ENCODE measurements at regions not wholly inside any gene's neighbourhood (a gene's known extent, or its start where the extent isn't known, plus 50 kb on each side); places are given as distances from the start of the nearest gene placed in this dataset.
A peak's percentile ranks its signal among the peaks of the same experiment; 100 is the strongest.

- peak; percentile 12 for DNase-seq (ENCODE audit: low read depth, low spot score)
- Mint-ChIP-seq H3K4me1 (peaks cover 21% of the 10 kb centered on the region), H3K36me3 (ENCODE audit: low read depth) (no peaks in the 10 kb centered on the region), H3K27me3 (ENCODE audit: low read depth) (peaks cover 3% of the 10 kb centered on the region), H3K27ac (ENCODE audit: unreplicated experiment) (no peak overlapping the region), H3K4me3 (no peak overlapping the region), H3K9me3 (no peaks in the 10 kb centered on the region)
- TF ChIP-seq CTCF (conservative IDR thresholded peaks at IDR 0.05), result no peak
Observed at GRCh38 chr11:121929581-121929980, 186.4 kb downstream of the BLID start.

GRCh38 chr11:121928597-121929580 is 187.1 kb downstream of the BLID start:
- H3K4me1 Mint-ChIP-seq, result peaks cover 21% of the 10 kb centered on the region
- peaks cover 3% of the 10 kb centered on the region for H3K27me3 Mint-ChIP-seq (ENCODE audit: low read depth)
- H3K36me3 Mint-ChIP-seq (ENCODE audit: low read depth), result no peaks in the 10 kb centered on the region
- no peaks in the 10 kb centered on the region for H3K9me3 Mint-ChIP-seq
- H3K4me3 Mint-ChIP-seq, result no peak overlapping the region
- DNase-seq (ENCODE audit: low read depth, low spot score), result peak; percentile 26
- no peak for TF ChIP-seq CTCF (conservative IDR thresholded peaks at IDR 0.05)
- no peak overlapping the region for H3K27ac Mint-ChIP-seq (ENCODE audit: unreplicated experiment)

GRCh38 chr11:121927789-121928188 is 188.2 kb downstream of the BLID start:
- Mint-ChIP-seq H3K27me3 (ENCODE audit: low read depth) (peaks cover 3% of the 10 kb centered on the region), H3K4me1 (peaks cover 20% of the 10 kb centered on the region), H3K27ac (ENCODE audit: unreplicated experiment) (no peak overlapping the region), H3K4me3 (no peak overlapping the region), H3K9me3 (no peaks in the 10 kb centered on the region), H3K36me3 (ENCODE audit: low read depth) (no peaks in the 10 kb centered on the region)
- no peak for DNase-seq (ENCODE audit: low read depth, low spot score)
- no peak for TF ChIP-seq CTCF (conservative IDR thresholded peaks at IDR 0.05)

GRCh38 chr11:121927097-121927785 is 188.8 kb downstream of the BLID start:
- Mint-ChIP-seq H3K9me3 (no peaks in the 10 kb centered on the region), H3K27me3 (ENCODE audit: low read depth) (peaks cover 3% of the 10 kb centered on the region), H3K27ac (ENCODE audit: unreplicated experiment) (no peak overlapping the region), H3K36me3 (ENCODE audit: low read depth) (no peaks in the 10 kb centered on the region), H3K4me3 (no peak overlapping the region), H3K4me1 (peaks cover 15% of the 10 kb centered on the region)
- no peak for TF ChIP-seq CTCF (conservative IDR thresholded peaks at IDR 0.05)
- no peak for DNase-seq (ENCODE audit: low read depth, low spot score)

GRCh38 chr11:121924191-121924590 is 191.8 kb downstream of the BLID start:
- Mint-ChIP-seq H3K27ac (ENCODE audit: unreplicated experiment) (no peak overlapping the region), H3K36me3 (ENCODE audit: low read depth) (no peaks in the 10 kb centered on the region), H3K4me1 (peaks cover 7% of the 10 kb centered on the region), H3K4me3 (no peak overlapping the region), H3K27me3 (ENCODE audit: low read depth) (peaks cover 3% of the 10 kb centered on the region), H3K9me3 (peaks cover 4% of the 10 kb centered on the region)
- DNase-seq (ENCODE audit: low read depth, low spot score), result no peak
- no peak for TF ChIP-seq CTCF (conservative IDR thresholded peaks at IDR 0.05)
